SK-N-SH treated with all-trans-retinoic acid at 6 μM for 48 hours (cell line): ENCODE measurements at regions not wholly inside any gene's neighbourhood (a gene's known extent, or its start where the extent isn't known, plus 50 kb on each side); places are given as distances from the start of the nearest gene placed in this dataset.

Experiments used
- ATAC-seq: fragments of 200-7000 bp; cut with Tn5 transposase; 3 replicates; pipeline ENCODE4 v1.9.1; 2020; ENCODE audit warnings: mild to moderate bottlenecking, moderate library complexity
- BACH2 ChIP-seq: fragments of 250-450 bp; sonication (Bioruptor Pico); IDR thresholded peaks from 2 replicates; pipeline ENCODE4 v1.9.0; 2021; ENCODE audit warnings: mild to moderate bottlenecking, borderline replicate concordance
- CSDC2 ChIP-seq: fragments of 250-450 bp; sonication (Bioruptor Pico); IDR thresholded peaks from 2 replicates; pipeline ENCODE4 v1.5.0; 2020; ENCODE audit warnings: mild to moderate bottlenecking, moderate library complexity
- CSRNP3 ChIP-seq: fragments of 250-450 bp; sonication (Bioruptor Pico); IDR thresholded peaks from 2 replicates; pipeline ENCODE4 v1.5.1; 2021; ENCODE audit warnings: mild to moderate bottlenecking, moderate library complexity
- ESRRG ChIP-seq: fragments of 250-450 bp; sonication (Bioruptor Pico); IDR thresholded peaks from 2 replicates; pipeline ENCODE4 v1.6.1; 2021; ENCODE audit warnings: mild to moderate bottlenecking
- GLIS3 ChIP-seq: fragments of 250-450 bp; sonication (Bioruptor Pico); IDR thresholded peaks from 2 replicates; pipeline ENCODE4 v1.5.0; 2020; ENCODE audit warnings: mild to moderate bottlenecking, moderate library complexity
- ISL1 ChIP-seq: fragments of 250-450 bp; sonication (Bioruptor Pico); IDR thresholded peaks from 2 replicates; pipeline ENCODE4 v2.1.2; 2022; ENCODE audit warnings: mild to moderate bottlenecking, moderate library complexity
- OSR1 ChIP-seq: fragments of 250-450 bp; sonication (Bioruptor Pico); IDR thresholded peaks from 2 replicates; pipeline ENCODE4 v1.8.0; 2022; ENCODE audit warnings: moderate library complexity, mild to moderate bottlenecking, inconsistent platforms
- PATZ1 ChIP-seq: fragments of 250-450 bp; sonication (Bioruptor Pico); IDR thresholded peaks from 2 replicates; pipeline ENCODE4 v1.8.0; 2020; ENCODE audit warnings: mild to moderate bottlenecking, moderate library complexity, borderline replicate concordance
- POU6F1 ChIP-seq: fragments of 250-450 bp; sonication (Bioruptor Pico); IDR thresholded peaks from 2 replicates; pipeline ENCODE4 v1.8.0; 2021; ENCODE audit warnings: low read depth, mild to moderate bottlenecking, moderate library complexity, borderline replicate concordance
- PPARA ChIP-seq: fragments of 250-450 bp; sonication (Bioruptor Pico); IDR thresholded peaks from 2 replicates; pipeline ENCODE4 v1.5.0; 2020; ENCODE audit warnings: mild to moderate bottlenecking, borderline replicate concordance
- SNAI2 ChIP-seq: fragments of 250-450 bp; sonication (Bioruptor Pico); IDR thresholded peaks from 2 replicates; pipeline ENCODE4 v1.5.0; 2020; ENCODE audit warnings: mild to moderate bottlenecking, moderate library complexity
- TCF4 ChIP-seq: fragments of 250-450 bp; sonication (Bioruptor Pico); IDR thresholded peaks from 2 replicates; pipeline ENCODE4 v1.8.0; 2021; ENCODE audit warnings: mild to moderate bottlenecking, moderate library complexity, borderline replicate concordance
- TOX ChIP-seq: fragments of 250-450 bp; sonication (Bioruptor Pico); IDR thresholded peaks from 2 replicates; pipeline ENCODE4 v1.8.0; 2021; ENCODE audit warnings: mild to moderate bottlenecking, moderate library complexity, borderline replicate concordance
- ZC3H10 ChIP-seq: fragments of 250-450 bp; sonication (Bioruptor Pico); IDR thresholded peaks from 2 replicates; pipeline ENCODE4 v1.5.1; 2021; ENCODE audit warnings: mild to moderate bottlenecking, moderate library complexity
- ZFP3 ChIP-seq: fragments of 250-450 bp; sonication (Bioruptor Pico); IDR thresholded peaks from 2 replicates; pipeline ENCODE4 v1.5.0; 2020; ENCODE audit warnings: mild to moderate bottlenecking, moderate library complexity
- ZNF565 ChIP-seq: fragments of 450-650 bp; formaldehyde crosslinking; conservative IDR thresholded peaks from 2 replicates; pipeline ENCODE4 v1.5.0; 2020; ENCODE audit warnings: low read depth, mild to moderate bottlenecking, moderate library complexity
- ZNF70 ChIP-seq: fragments of 450-650 bp; formaldehyde crosslinking; IDR thresholded peaks from 2 replicates; pipeline ENCODE4 v1.5.0; 2020; ENCODE audit warnings: mild to moderate bottlenecking, moderate library complexity
- ZNF8 ChIP-seq: fragments of 450-650 bp; formaldehyde crosslinking; IDR thresholded peaks from 2 replicates; pipeline ENCODE4 v1.5.0; 2020; ENCODE audit warnings: mild to moderate bottlenecking, moderate library complexity
- TF ChIP-seq, protein P1 (sequence below): fragments of 250-450 bp; sonication (Bioruptor Pico); IDR thresholded peaks from 2 replicates; pipeline ENCODE4 v1.5.0; 2020; ENCODE audit warnings: mild to moderate bottlenecking, moderate library complexity
- TF ChIP-seq, protein P2 (sequence below): fragments of 250-450 bp; sonication (Bioruptor Pico); IDR thresholded peaks from 2 replicates; pipeline ENCODE4 v1.5.1; 2020; ENCODE audit warnings: low read depth, mild to moderate bottlenecking, moderate library complexity

GRCh38 chr10:85036661-85037060 lies 708.3 kb downstream of the CCSER2 start:
- no peak for ATAC-seq
- no peak for TF ChIP-seq PPARA (CRISPR knock-in tag)
- no peak for TF ChIP-seq ZC3H10
- no peak for TF ChIP-seq ESRRG

DNA sequence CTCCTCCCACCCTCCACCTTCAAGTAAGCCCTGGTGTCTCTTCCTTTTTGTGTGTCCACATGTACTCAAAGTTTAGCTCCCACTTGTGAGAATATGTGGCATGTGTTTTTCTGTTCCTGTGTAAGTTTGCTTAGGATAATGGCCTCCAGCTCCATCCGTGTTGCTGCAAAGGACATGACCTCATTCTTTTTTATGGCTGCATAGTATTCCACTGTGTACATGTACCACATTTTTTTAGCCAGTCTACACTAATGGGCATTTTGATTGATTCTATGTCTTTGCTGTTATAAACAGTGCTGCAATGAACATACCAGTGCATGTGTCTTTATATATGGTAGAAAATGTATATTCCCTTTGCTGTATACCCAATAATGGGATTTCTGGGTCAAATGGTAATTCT lies 710.9 kb downstream of the CCSER2 start:
- no peak for ATAC-seq
- no peak for TF ChIP-seq ZNF70 (CRISPR knock-in tag)
- TF ChIP-seq ZNF8 (CRISPR knock-in tag), result peak; percentile 70

DNA sequence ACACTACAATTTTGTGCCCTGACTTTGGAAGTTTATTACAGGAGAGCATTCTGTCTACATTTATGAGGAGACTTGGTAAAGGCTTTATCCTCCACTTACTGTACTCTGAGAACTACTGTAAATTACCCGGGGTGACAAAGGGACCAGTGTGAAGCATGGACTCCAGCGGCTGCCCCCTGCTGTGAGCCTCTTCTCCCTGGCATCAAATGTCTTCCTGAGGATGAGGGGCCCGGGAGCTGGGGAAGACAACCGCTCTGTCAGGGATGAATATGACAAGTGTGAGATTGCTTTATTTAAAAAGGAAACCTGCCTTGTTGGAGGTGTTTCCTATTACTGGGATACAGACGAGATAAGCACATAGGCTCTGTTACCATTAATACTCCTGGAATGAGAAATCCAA lies 714.8 kb downstream of the CCSER2 start:
- no peak for ATAC-seq
- TF ChIP-seq TCF4 (no peak), CSDC2 (no peak), BACH2 (no peak), OSR1 (CRISPR knock-in tag) (no peak), POU6F1 (no peak), TOX (no peak), PPARA (CRISPR knock-in tag) (no peak), ESRRG (no peak), ISL1 (CRISPR knock-in tag) (no peak), ZFP3 (CRISPR knock-in tag) (no peak), ZNF70 (CRISPR knock-in tag) (no peak), PATZ1 (no peak), SNAI2 (no peak), GLIS3 (no peak), ZNF565 (CRISPR knock-in tag) (no peak), CSRNP3 (CRISPR knock-in tag) (no peak)
- TF ChIP-seq, protein P1, sequence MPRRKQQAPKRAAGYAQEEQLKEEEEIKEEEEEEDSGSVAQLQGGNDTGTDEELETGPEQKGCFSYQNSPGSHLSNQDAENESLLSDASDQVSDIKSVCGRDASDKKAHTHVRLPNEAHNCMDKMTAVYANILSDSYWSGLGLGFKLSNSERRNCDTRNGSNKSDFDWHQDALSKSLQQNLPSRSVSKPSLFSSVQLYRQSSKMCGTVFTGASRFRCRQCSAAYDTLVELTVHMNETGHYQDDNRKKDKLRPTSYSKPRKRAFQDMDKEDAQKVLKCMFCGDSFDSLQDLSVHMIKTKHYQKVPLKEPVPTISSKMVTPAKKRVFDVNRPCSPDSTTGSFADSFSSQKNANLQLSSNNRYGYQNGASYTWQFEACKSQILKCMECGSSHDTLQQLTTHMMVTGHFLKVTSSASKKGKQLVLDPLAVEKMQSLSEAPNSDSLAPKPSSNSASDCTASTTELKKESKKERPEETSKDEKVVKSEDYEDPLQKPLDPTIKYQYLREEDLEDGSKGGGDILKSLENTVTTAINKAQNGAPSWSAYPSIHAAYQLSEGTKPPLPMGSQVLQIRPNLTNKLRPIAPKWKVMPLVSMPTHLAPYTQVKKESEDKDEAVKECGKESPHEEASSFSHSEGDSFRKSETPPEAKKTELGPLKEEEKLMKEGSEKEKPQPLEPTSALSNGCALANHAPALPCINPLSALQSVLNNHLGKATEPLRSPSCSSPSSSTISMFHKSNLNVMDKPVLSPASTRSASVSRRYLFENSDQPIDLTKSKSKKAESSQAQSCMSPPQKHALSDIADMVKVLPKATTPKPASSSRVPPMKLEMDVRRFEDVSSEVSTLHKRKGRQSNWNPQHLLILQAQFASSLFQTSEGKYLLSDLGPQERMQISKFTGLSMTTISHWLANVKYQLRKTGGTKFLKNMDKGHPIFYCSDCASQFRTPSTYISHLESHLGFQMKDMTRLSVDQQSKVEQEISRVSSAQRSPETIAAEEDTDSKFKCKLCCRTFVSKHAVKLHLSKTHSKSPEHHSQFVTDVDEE (CRISPR knock-in tag), result no peak
- TF ChIP-seq, protein P2, sequence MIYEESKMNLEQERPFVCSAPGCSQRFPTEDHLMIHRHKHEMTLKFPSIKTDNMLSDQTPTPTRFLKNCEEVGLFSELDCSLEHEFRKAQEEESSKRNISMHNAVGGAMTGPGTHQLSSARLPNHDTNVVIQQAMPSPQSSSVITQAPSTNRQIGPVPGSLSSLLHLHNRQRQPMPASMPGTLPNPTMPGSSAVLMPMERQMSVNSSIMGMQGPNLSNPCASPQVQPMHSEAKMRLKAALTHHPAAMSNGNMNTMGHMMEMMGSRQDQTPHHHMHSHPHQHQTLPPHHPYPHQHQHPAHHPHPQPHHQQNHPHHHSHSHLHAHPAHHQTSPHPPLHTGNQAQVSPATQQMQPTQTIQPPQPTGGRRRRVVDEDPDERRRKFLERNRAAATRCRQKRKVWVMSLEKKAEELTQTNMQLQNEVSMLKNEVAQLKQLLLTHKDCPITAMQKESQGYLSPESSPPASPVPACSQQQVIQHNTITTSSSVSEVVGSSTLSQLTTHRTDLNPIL (CRISPR knock-in tag), result no peak

DNA sequence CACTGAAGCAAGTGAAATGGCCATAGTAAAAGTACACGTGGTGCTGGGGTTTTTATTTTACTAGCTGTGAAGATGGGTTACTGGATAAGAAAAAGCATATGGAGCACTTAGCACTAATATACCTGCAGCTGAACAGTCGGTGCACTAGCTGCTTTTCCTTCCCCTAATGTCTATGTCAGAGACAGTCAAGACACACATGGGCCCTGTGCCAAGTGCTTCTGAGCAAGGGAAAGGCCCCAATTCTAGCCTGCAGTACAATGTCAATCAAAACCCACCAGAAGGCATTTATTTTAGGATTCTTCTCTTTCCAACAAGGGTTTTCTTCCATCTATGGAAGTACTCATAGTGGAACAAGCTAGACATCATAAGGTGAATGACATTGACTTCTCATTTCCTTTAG lies 716.7 kb downstream of the CCSER2 start:
- ATAC-seq, result no peak
- TF ChIP-seq ZNF8 (CRISPR knock-in tag), result no peak
- no peak for TF ChIP-seq ZFP3 (CRISPR knock-in tag)
- no peak for TF ChIP-seq BACH2
- TF ChIP-seq ISL1 (CRISPR knock-in tag), result no peak
